Esophagus (tissue), 2 donors: ENCODE measurements at regions not wholly inside any gene's neighbourhood (a gene's known extent, or its start where the extent isn't known, plus 50 kb on each side); places are given as distances from the start of the nearest gene placed in this dataset.

ENCODE experiments used
- H3K27ac ChIP-seq, 2 donors: one replicate each; pipeline ENCODE4 v1.5.1; 2013; ENCODE audit warnings: low read depth in 2 of 2, mild to moderate bottlenecking in 2 of 2, inconsistent platforms in 1 of 2, low read length in 1 of 2, moderate library complexity in 1 of 2
- H3K27me3 ChIP-seq, 2 donors: one replicate each; pipeline ENCODE4 v1.6.1; 2013; ENCODE audit warnings: low read length in 2 of 2, control low read depth in 1 of 2, mild to moderate bottlenecking in 1 of 2; ENCODE audit not compliant: insufficient read depth in 2 of 2, control insufficient read depth in 1 of 2
- H3K36me3 ChIP-seq, 2 donors: one replicate each; pipeline ENCODE4 v1.6.1; 2013; ENCODE audit warnings: low read length in 1 of 2; ENCODE audit not compliant: control insufficient read depth in 2 of 2, insufficient read depth in 2 of 2
- H3K4me1 ChIP-seq, 2 donors: one replicate each; pipeline ENCODE4 v1.6.1; 2013; ENCODE audit warnings: low read length in 1 of 2; ENCODE audit not compliant: control insufficient read depth in 2 of 2, insufficient read depth in 2 of 2
- H3K4me3 ChIP-seq, 2 donors: one replicate each; pipeline ENCODE4 v1.5.1; 2013; ENCODE audit warnings: low read length in 2 of 2, mild to moderate bottlenecking in 2 of 2, low read depth in 1 of 2, moderate library complexity in 1 of 2
- H3K9me3 ChIP-seq, 2 donors: one replicate each; pipeline ENCODE4 v1.6.1; 2013; ENCODE audit warnings: mild to moderate bottlenecking in 2 of 2, low read depth in 1 of 2, low read length in 1 of 2, moderate library complexity in 1 of 2; ENCODE audit not compliant: control insufficient read depth in 2 of 2, insufficient read depth in 1 of 2
- WGBS, 2 donors: extraction: QIAGEN DNeasy Blood & Tissue Kit; methylation state at CpG; one replicate each; pipeline ENCODE4 v1.1.7; 2013; 5-methylcytosine and 5-hydroxymethylcytosine counted together
- donor health status: healthy with polysubstance abuse.
- donor health status: Bipolar disorder and iron deficiency.

DNA sequence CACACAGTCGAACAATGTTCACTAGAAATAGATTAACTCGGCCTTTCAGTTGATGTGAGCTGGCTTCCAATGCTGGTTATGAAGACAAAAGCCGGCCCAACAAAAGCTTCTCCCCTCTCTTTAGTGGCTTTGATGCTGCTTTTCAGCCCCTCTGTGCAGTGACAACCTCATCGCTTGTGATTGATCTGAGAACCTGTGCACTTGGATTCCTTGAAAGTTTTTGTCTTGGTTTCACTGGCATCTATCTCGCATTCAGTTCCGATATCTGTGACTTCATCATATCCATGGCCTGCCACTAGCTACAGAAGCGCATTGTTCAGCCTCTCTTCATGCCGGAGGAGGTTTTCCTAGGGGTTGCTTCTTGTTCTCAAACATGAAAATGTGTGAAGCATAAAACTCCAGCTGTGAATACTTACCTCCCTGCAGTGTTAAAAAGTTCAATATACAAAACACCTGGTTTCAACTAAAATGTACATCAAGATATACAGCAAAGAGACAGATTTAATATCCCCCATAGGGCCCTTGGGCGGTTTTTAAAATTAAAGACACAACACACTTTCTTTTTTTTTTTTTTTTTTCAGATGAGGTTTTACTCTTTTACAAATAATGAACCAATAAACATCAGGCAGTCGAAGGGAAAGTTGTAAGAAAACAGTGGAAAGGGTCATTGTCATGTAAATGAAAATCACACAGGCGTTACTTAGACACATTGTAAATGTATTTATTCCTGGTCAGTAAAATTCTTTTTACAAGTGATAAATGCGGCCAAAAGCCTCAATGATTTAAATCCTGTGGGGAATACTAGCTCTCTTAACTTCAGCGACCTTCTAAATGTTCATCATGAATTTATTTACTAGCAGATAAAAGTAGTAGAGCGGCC, 1252.8 kb downstream of the EFNB2 start:
- Histone ChIP-seq H3K4me3 (no peak overlapping the region), H3K36me3 (no peaks in the 10 kb centered on the region), H3K27me3 (no peaks in the 10 kb centered on the region), H3K27ac (no peak overlapping the region), H3K4me1 (no peaks in the 10 kb centered on the region), H3K9me3 (no peaks in the 10 kb centered on the region)
- 81 to 88% methylated on average over 14 of the region's 14 CpGs for WGBS, 2 donors

DNA sequence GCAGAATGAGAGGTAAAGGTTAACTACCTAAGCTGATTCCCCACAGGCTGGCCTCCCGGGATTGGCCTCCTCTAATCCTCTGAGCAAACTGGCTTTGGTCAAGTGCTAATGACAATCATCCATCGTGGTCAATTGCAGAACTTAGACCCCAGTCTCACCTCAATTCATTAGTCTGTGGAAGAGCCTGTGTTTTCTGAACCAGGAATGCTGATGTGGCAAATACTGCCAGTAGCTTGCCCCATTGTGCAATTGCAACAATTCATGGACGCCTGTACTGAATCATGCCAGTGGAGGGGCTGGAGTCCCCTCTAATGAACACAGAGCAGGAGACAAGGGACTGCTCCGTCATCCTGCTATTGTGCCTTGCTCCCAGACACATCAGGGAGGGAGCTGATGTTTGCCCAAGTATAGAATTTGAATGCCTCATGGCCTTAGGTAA, 1256.5 kb downstream of the EFNB2 start:
- Histone ChIP-seq H3K27me3 (no peaks in the 10 kb centered on the region), H3K36me3 (no peaks in the 10 kb centered on the region), H3K9me3 (no peaks in the 10 kb centered on the region), H3K4me1 (no peaks in the 10 kb centered on the region), H3K27ac (no peak overlapping the region), H3K4me3 (no peak overlapping the region)
- 57 to 64% methylated on average over 4 of the region's 4 CpGs for WGBS, 2 donors

GRCh38 chr13:105276571-105276970, 1258.9 kb downstream of the EFNB2 start:
- H3K27ac ChIP-seq = no peak overlapping the region
- WGBS, 2 donors = 90 to 92% methylated on average over 3 of the region's 3 CpGs
- H3K9me3 ChIP-seq = no peaks in the 10 kb centered on the region
- no peaks in the 10 kb centered on the region for H3K36me3 ChIP-seq
- H3K4me3 ChIP-seq = no peak overlapping the region
- no peaks in the 10 kb centered on the region for H3K4me1 ChIP-seq
- no peaks in the 10 kb centered on the region for H3K27me3 ChIP-seq

DNA sequence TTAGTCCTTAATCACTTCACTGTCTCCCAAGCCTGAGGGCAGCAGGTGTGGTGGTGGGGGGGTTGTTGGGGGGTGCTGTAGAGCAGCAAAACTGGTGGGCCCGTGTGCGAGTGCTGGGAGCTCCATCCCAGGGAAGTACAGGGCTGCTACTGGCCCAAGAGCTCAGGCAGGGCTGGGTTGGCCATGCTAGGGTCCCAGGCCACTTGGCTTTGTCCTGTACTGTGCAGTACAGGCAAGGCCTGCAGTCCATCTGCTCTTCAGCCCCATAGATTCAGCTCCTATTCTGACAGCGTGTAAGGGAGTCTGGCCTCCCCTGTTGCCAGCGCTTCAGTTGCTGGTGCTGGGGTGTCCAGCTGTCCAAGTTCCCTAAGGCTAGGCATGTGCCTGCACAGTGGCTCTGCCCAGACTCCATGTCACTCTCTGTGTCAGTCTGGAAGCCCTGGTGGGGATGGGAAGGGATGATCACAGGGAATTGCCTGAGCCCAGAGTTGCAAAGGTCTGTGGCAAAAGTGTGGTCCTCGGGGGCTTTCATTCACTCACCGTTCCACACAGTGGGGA, 1261.7 kb downstream of the EFNB2 start:
- Histone ChIP-seq H3K4me3 (no peak overlapping the region), H3K9me3 (no peaks in the 10 kb centered on the region), H3K36me3 (no peaks in the 10 kb centered on the region), H3K4me1 (no peaks in the 10 kb centered on the region), H3K27ac (no peak overlapping the region), H3K27me3 (no peaks in the 10 kb centered on the region)
- 95 to 96% methylated on average over 6 of the region's 6 CpGs for WGBS, 2 donors

DNA sequence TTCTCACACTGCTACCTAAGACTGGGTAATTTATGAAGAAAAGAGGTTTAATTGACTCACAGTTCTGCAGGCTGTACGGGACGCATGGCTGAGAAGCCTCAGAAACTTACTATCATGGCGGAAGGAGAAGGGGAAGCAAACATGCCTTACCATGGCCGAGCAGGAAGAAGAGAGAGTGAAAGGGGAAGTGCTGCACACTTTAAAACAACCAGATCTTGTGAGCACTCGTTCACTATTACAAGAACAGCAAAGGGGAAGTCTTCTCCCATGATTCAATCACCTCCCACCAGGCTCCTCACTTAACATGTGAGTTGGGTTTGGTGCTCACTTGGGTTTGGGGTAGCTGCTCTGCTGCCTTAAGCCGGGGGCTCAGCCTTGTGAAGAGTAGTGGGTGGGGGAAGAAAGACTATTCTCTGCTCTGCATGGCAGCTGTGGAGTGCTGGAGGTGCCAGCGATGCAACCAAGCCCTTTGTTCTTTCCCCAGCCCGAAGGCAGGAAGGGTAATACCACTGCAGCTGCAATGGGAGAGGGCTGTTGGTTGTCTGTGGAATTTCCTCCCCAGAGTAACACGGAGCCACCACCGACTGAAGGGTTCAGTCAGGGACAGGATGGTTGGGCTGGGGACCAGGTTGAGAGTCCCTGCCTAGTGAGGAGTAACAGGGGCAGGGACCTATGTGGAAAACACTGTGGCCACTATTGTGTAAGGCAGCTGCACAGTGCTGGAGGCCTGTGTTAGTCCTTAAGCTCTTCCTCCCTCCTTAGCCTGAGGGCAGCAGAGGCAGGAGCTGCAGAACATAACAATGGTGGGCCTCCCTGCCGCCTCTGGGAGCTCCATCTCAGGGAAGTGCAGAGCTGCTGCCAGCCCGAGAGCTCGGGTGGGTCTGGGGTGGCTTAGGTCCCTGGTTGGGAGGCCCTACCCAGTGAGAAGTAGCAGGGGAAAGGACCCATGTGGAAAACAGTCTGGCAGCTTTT, 1262.5 kb downstream of the EFNB2 start:
- Histone ChIP-seq H3K36me3 (no peaks in the 10 kb centered on the region), H3K27ac (no peak overlapping the region), H3K4me3 (no peak overlapping the region), H3K4me1 (no peaks in the 10 kb centered on the region), H3K27me3 (no peaks in the 10 kb centered on the region), H3K9me3 (no peaks in the 10 kb centered on the region)
- WGBS, 2 donors = 78 to 83% methylated on average over 13 of the region's 13 CpGs

GRCh38 chr13:105266615-105267014, 1268.8 kb downstream of the EFNB2 start:
- Histone ChIP-seq H3K36me3 (no peaks in the 10 kb centered on the region), H3K4me1 (no peaks in the 10 kb centered on the region), H3K27ac (no peak overlapping the region), H3K4me3 (no peak overlapping the region), H3K9me3 (no peaks in the 10 kb centered on the region), H3K27me3 (no peaks in the 10 kb centered on the region)
- WGBS, 2 donors = 43% methylated on average over 2 of the region's 2 CpGs

- no peak overlapping the region for H3K27ac ChIP-seq
- 89 to 93% methylated on average over 2 of the region's 2 CpGs for WGBS, 2 donors
These were observed 1272.9 kb downstream of the EFNB2 start for GRCh38 chr13:105262579-105262978.

GRCh38 chr13:105259426-105259825, 1276.0 kb downstream of the EFNB2 start:
- Histone ChIP-seq H3K4me3 (no peak overlapping the region), H3K27me3 (no peaks in the 10 kb centered on the region), H3K27ac (no peak overlapping the region), H3K36me3 (no peaks in the 10 kb centered on the region), H3K4me1 (no peaks in the 10 kb centered on the region), H3K9me3 (no peaks in the 10 kb centered on the region)
- WGBS, 2 donors = 80 to 83% methylated on average over 6 of the region's 6 CpGs

More at GRCh38 chr13:105262579-105262978, 1272.9 kb downstream of the EFNB2 start:
- H3K36me3 ChIP-seq = no peaks in the 10 kb centered on the region
- no peaks in the 10 kb centered on the region for H3K27me3 ChIP-seq
- H3K9me3 ChIP-seq = no peaks in the 10 kb centered on the region
- H3K4me1 ChIP-seq = no peaks in the 10 kb centered on the region
- no peak overlapping the region for H3K4me3 ChIP-seq

DNA sequence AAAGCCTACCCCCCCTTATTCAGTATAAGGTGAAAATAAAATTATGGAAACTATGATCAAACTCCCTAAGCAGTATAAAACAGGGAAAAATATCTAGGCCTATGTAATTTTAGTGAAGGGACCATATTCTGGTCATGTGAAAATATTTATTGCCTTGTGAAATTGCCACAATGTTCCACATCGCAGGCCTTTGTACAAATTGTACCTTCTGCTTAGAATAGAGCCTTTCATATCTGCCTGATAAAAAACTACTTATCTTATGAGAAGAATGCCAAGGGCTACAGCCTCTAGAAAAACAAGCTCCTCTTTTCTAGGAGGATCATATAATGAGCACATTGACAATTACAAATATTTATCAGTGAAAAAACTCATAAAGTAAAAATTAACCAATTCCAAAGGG, 1280.0 kb downstream of the EFNB2 start:
- Histone ChIP-seq H3K4me3 (no peak overlapping the region), H3K9me3 (no peaks in the 10 kb centered on the region), H3K4me1 (no peaks in the 10 kb centered on the region), H3K36me3 (no peaks in the 10 kb centered on the region), H3K27ac (no peak overlapping the region), H3K27me3 (no peaks in the 10 kb centered on the region)
- WGBS, 2 donors = 38 to 47% methylated on average over 1 of the region's 1 CpG
